ENCODE measurements at regions not wholly inside any gene's neighbourhood (a gene's known extent, or its start where the extent isn't known, plus 50 kb on each side); places are given as distances from the start of the nearest gene placed in this dataset.

- no peak for DNase-seq (ENCODE audit: extremely low spot score)
- no peak for TF ChIP-seq L3MBTL2 (conservative IDR thresholded peaks at IDR 0.05)
- no peak for TF ChIP-seq CTBP1 (IDR thresholded peaks at IDR 0.05; ENCODE audit: borderline replicate concordance)
- no peak for TF ChIP-seq FOXA1 (IDR thresholded peaks at IDR 0.05)
- CTCF ChIA-PET: no interaction called here
- POLR2A ChIA-PET: no interaction called here
These were observed 130.9 kb upstream of the RPS6KA3 start for GRCh38 chrX:20397587-20397986.

DNA sequence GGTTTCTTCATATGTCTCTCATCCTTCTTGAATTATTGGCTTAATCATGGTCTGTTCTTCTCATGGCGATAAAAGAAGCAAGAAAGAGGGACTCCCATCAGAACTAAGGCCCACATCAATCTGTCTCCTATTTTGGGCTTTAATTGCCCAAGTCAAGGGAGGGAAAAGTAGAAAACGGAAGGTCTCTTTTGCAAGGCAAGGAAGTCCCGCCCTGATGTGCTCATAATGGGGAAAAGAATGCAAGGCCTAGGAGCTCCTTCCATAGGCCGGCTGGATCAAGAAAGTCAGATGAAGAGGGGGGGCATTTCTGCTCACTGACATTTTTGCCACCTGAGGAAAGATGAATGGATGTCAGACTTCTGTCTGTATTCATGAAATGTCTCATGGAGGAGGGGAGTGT, 127.7 kb upstream of the RPS6KA3 start:
- ChIA-PET CTCF (no interaction called here), POLR2A (no interaction called here)
- DNase-seq (ENCODE audit: extremely low spot score): no peak
- TF ChIP-seq FOXM1 (IDR thresholded peaks at IDR 0.05; ENCODE audit: borderline replicate concordance) (no peak), BHLHE40 (IDR thresholded peaks at IDR 0.05; ENCODE audit: borderline replicate concordance) (no peak), ZNF384 (IDR thresholded peaks at IDR 0.05) (no peak), NFRKB (IDR thresholded peaks at IDR 0.05) (no peak), SUZ12 (IDR thresholded peaks at IDR 0.05) (no peak), SP1 (IDR thresholded peaks at IDR 0.05) (no peak), TARDBP (IDR thresholded peaks at IDR 0.05) (no peak), FOXK2 (IDR thresholded peaks at IDR 0.05) (no peak), ARNT (IDR thresholded peaks at IDR 0.05) (no peak), LEF1 (IDR thresholded peaks at IDR 0.05; ENCODE audit: borderline replicate concordance) (no peak), CTBP1 (IDR thresholded peaks at IDR 0.05; ENCODE audit: borderline replicate concordance) (no peak), L3MBTL2 (conservative IDR thresholded peaks at IDR 0.05) (no peak), ELF4 (IDR thresholded peaks at IDR 0.05) (no peak), FOXA1 (IDR thresholded peaks at IDR 0.05) (no peak), HDGF (IDR thresholded peaks at IDR 0.05; ENCODE audit: borderline replicate concordance) (no peak)
- TF ChIP-seq, protein P1, sequence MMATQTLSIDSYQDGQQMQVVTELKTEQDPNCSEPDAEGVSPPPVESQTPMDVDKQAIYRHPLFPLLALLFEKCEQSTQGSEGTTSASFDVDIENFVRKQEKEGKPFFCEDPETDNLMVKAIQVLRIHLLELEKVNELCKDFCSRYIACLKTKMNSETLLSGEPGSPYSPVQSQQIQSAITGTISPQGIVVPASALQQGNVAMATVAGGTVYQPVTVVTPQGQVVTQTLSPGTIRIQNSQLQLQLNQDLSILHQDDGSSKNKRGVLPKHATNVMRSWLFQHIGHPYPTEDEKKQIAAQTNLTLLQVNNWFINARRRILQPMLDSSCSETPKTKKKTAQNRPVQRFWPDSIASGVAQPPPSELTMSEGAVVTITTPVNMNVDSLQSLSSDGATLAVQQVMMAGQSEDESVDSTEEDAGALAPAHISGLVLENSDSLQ (IDR thresholded peaks at IDR 0.05): no peak

GRCh38 chrX:20393944-20394343, 127.2 kb upstream of the RPS6KA3 start:
- ChIA-PET CTCF (no interaction called here), POLR2A (no interaction called here)
- DNase-seq (ENCODE audit: extremely low spot score): no peak
- TF ChIP-seq FOXA1 (IDR thresholded peaks at IDR 0.05): no peak
- no peak for TF ChIP-seq CTBP1 (IDR thresholded peaks at IDR 0.05; ENCODE audit: borderline replicate concordance)
- no peak for TF ChIP-seq HDGF (IDR thresholded peaks at IDR 0.05; ENCODE audit: borderline replicate concordance)

DNA sequence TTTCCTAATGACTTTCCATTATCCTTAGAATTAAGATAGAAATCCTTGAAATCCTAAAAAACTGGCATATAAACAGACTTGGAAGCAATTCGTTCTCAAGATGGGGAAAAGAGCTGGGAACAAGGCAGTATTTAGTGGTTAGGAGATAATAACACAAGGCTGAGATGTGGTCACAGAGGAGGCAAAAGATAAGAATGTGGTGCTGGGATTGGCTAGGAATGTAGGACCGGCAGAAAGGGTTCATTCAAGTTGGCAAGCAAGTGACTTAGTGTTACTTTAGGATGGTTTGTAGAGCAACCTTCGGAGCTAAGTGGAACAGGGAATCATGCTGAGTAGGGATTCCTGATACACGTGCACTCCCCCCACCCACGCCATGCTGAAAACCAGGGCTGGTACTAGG, 121.9 kb upstream of the RPS6KA3 start:
- CTCF ChIA-PET: no interaction called here
- POLR2A ChIA-PET: no interaction called here
- DNase-seq (ENCODE audit: extremely low spot score): no peak
- no peak for TF ChIP-seq LEF1 (IDR thresholded peaks at IDR 0.05; ENCODE audit: borderline replicate concordance)
- no peak for TF ChIP-seq HDGF (IDR thresholded peaks at IDR 0.05; ENCODE audit: borderline replicate concordance)
- TF ChIP-seq FOXM1 (IDR thresholded peaks at IDR 0.05; ENCODE audit: borderline replicate concordance): no peak
- TF ChIP-seq, protein P1 (IDR thresholded peaks at IDR 0.05): no peak
- no peak for TF ChIP-seq ARNT (IDR thresholded peaks at IDR 0.05)
- no peak for TF ChIP-seq L3MBTL2 (conservative IDR thresholded peaks at IDR 0.05)
- TF ChIP-seq FOXK2 (IDR thresholded peaks at IDR 0.05): no peak
- TF ChIP-seq ZNF384 (IDR thresholded peaks at IDR 0.05): no peak
- TF ChIP-seq CTBP1 (IDR thresholded peaks at IDR 0.05; ENCODE audit: borderline replicate concordance): no peak
- no peak for TF ChIP-seq BHLHE40 (IDR thresholded peaks at IDR 0.05; ENCODE audit: borderline replicate concordance)
- no peak for TF ChIP-seq SP1 (IDR thresholded peaks at IDR 0.05)
- no peak for TF ChIP-seq FOXA1 (IDR thresholded peaks at IDR 0.05)
- no peak for TF ChIP-seq NFRKB (IDR thresholded peaks at IDR 0.05)
- no peak for TF ChIP-seq TARDBP (IDR thresholded peaks at IDR 0.05)

DNA sequence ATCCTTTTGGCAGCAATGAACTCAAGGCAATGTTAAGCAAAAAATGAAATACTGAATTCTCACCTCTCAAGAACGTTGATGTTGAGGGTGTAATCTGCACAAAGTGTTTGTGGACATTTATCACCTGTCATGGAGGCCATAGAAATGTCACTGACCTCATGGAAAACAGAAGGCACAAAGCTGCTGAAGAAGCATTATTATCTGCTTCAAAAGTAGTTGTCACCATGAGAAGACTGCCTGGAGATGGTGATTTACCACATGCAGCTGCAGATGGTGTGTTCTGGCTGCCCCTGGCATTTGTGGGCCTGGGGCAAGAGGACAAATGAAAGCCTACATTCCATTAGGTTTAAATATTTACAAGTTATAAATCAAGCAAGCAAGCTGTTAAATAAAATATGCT, 116.8 kb upstream of the RPS6KA3 start:
- no peak for TF ChIP-seq FOXK2 (IDR thresholded peaks at IDR 0.05)
- TF ChIP-seq, protein P1 (IDR thresholded peaks at IDR 0.05): peak; percentile 49; the same call in 1 of the 2 replicates
- DNase-seq (ENCODE audit: extremely low spot score): no peak
- POLR2A ChIA-PET: no interaction called here
- CTCF ChIA-PET: no interaction called here

- no peak for DNase-seq (ENCODE audit: extremely low spot score)
- TF ChIP-seq CTBP1 (IDR thresholded peaks at IDR 0.05; ENCODE audit: borderline replicate concordance) (no peak), TARDBP (IDR thresholded peaks at IDR 0.05) (no peak), FOXM1 (IDR thresholded peaks at IDR 0.05; ENCODE audit: borderline replicate concordance) (no peak), FOXA1 (IDR thresholded peaks at IDR 0.05) (no peak), HDGF (IDR thresholded peaks at IDR 0.05; ENCODE audit: borderline replicate concordance) (no peak), SP1 (IDR thresholded peaks at IDR 0.05) (no peak), ELF4 (IDR thresholded peaks at IDR 0.05) (no peak), L3MBTL2 (conservative IDR thresholded peaks at IDR 0.05) (no peak), NFRKB (IDR thresholded peaks at IDR 0.05) (no peak), FOXK2 (IDR thresholded peaks at IDR 0.05) (no peak), ZNF384 (IDR thresholded peaks at IDR 0.05) (no peak), ARNT (IDR thresholded peaks at IDR 0.05) (no peak), BHLHE40 (IDR thresholded peaks at IDR 0.05; ENCODE audit: borderline replicate concordance) (no peak), SUZ12 (IDR thresholded peaks at IDR 0.05) (no peak), LEF1 (IDR thresholded peaks at IDR 0.05; ENCODE audit: borderline replicate concordance) (no peak)
- TF ChIP-seq, protein P1 (IDR thresholded peaks at IDR 0.05): no peak
- POLR2A ChIA-PET: interaction anchor here (1.3 kb wide), 1 partner anchor 21 kb away, joined by 3 read pairs; no protein-coding TSS in a partner anchor
- CTCF ChIA-PET: no interaction called here
These were observed 116.0 kb upstream of the RPS6KA3 start for GRCh38 chrX:20382518-20383297.
